CD4-positive, alpha-beta T cell (primary cell): ENCODE measurements at regions not wholly inside any gene's neighbourhood (a gene's known extent, or its start where the extent isn't known, plus 50 kb on each side); places are given as distances from the start of the nearest gene placed in this dataset.

Experiments used
- ATAC-seq: fragments of 200-7000 bp; cut with Tn5 transposase; one replicate; pipeline ENCODE4 v1.10.0; 2022; ENCODE audit warnings: mild to moderate bottlenecking; ENCODE audit not compliant: poor library complexity
- CTCF ChIA-PET: fragments of 350-600 bp; sonication (Branson Sonifier 250); formaldehyde crosslinking; loops from one replicate; lab custom pipeline; 2021; ENCODE audit warnings: antibody characterized with exemption, inconsistent platforms; lab: Charles Lee
- POLR2A ChIA-PET: fragments of 350-600 bp; sonication (Branson Sonifier 250); formaldehyde crosslinking; loops from one replicate; lab custom pipeline; 2021; ENCODE audit warnings: antibody characterized with exemption, inconsistent platforms; lab: Charles Lee
- DNase-seq, 14 experiments: peaks; one replicate each; pipeline ENCODE4 v3.0.0-alpha.2; 2013 to 2020; ENCODE audit warnings: mixed read lengths in 2 of 14
- H3K27ac ChIP-seq, 2 donors: one replicate each; pipeline versions ENCODE4 v1.5.1 to v1.7.0; 2013; ENCODE audit warnings: low read length in 2 of 2, low read depth in 1 of 2, mild to moderate bottlenecking in 1 of 2
- H3K27me3 ChIP-seq, 2 experiments: 1 replicate in 1 of 2; 2 replicates in 1 of 2; pipeline versions ENCODE4 v1.6.1 to v1.7.0; 2013; ENCODE audit warnings: low read length in 2 of 2, control low read depth in 1 of 2, mild to moderate bottlenecking in 1 of 2, moderate library complexity in 1 of 2; ENCODE audit not compliant: insufficient read depth in 2 of 2, control insufficient read depth in 1 of 2
- H3K36me3 ChIP-seq: one replicate; pipeline ENCODE4 v1.6.1; 2013; ENCODE audit warnings: low read length, control low read depth; ENCODE audit not compliant: insufficient read depth
- H3K4me1 ChIP-seq: one replicate; pipeline ENCODE4 v1.6.1; 2013; ENCODE audit warnings: low read length, control low read depth; ENCODE audit not compliant: insufficient read depth
- H3K4me3 ChIP-seq: one replicate; pipeline ENCODE4 v1.5.1; 2013; ENCODE audit warnings: mild to moderate bottlenecking, low read length, moderate library complexity
- H3K9me3 ChIP-seq, 2 experiments: 1 replicate in 1 of 2; 2 replicates in 1 of 2; pipeline versions ENCODE4 v1.6.1 to v1.7.0; 2013; ENCODE audit warnings: low read length in 2 of 2, mild to moderate bottlenecking in 2 of 2, control low read depth in 1 of 2, moderate library complexity in 1 of 2; ENCODE audit not compliant: control insufficient read depth in 1 of 2, insufficient read depth in 1 of 2
- H3K27ac Mint-ChIP-seq: one replicate; pipeline ENCODE4 v1.8.0; 2020; ENCODE audit warnings: mixed read lengths
- H3K27me3 Mint-ChIP-seq: one replicate; pipeline ENCODE4 v1.8.0; 2021; ENCODE audit warnings: mixed read lengths
- H3K36me3 Mint-ChIP-seq: one replicate; pipeline ENCODE4 v1.8.0; 2021; ENCODE audit warnings: low read depth, mixed read lengths
- H3K4me1 Mint-ChIP-seq: one replicate; pipeline ENCODE4 v1.8.0; 2021; ENCODE audit warnings: low read depth, mixed read lengths
- H3K4me3 Mint-ChIP-seq: one replicate; pipeline ENCODE4 v1.8.0; 2020; ENCODE audit warnings: mild to moderate bottlenecking, mixed read lengths
- H3K9me3 Mint-ChIP-seq: one replicate; pipeline ENCODE4 v1.8.0; 2020; ENCODE audit warnings: mixed read lengths
- intact Hi-C, 2 experiments: fragments of 100-400 bp; cut with DNase I in 1 of 2; cut with micrococcal nuclease in 1 of 2; formaldehyde crosslinking; loops; one replicate each; pipeline versions ENCODE4 v1.15.1 to v1.9.0; 2023 to 2025; cut with DNase I, micrococcal nuclease
- TF ChIP-seq, protein P1 (sequence below): fragments of 200-600 bp; IDR thresholded peaks from one replicate; pipeline ENCODE4 v1.8.0; 2022; ENCODE audit warnings: antibody characterized with exemption, mild to moderate bottlenecking

DNA sequence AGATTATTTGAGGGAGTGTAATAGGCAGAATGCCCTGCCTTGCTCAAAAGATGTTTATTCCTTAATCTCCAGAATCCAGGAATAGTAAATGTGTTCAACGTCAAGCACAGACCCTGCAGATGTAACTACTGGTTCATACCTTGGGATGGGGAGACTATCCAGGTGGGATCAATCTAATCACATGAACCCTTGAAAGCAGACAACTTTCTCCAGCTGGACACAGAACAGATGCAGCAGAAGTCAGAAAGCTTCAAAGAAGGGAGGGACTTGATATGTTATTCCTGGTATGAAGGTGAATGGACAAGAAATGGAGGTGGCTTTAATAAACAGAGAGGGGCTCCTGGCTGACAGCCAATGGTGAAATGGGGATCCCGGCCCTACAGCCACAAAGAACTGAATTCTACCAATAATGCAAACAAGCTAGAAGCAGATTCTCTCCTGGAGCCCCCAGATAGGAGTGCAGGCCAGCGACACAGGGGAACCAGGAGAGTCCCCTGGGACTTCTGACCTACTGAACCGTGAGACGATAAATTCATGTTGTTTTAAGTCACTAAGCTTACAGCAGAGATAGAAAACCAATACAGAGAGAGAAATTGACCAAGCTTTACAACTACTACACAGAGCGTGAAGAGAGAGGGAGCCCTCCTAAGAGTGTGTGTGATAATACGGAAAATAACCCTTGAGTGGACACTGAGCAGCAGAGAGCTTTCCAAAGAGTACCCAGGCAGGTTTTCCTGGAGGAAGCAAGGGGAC is 133.5 kb upstream of the TMEM132C start:
- intact Hi-C loops, result no loop called here
- CTCF ChIA-PET, result no interaction called here
- no peaks in the 10 kb centered on the region for H3K27me3 ChIP-seq
- H3K27me3 Mint-ChIP-seq, result no peaks in the 10 kb centered on the region
- peaks cover 0 to 7% of the 10 kb centered on the region in 2 experiments for H3K9me3 ChIP-seq
- no peaks in the 10 kb centered on the region for H3K4me1 ChIP-seq
- peaks cover 5% of the 10 kb centered on the region for H3K9me3 Mint-ChIP-seq
- no peak overlapping the region for H3K4me3 Mint-ChIP-seq
- POLR2A ChIA-PET, result no interaction called here
- H3K36me3 ChIP-seq, result no peaks in the 10 kb centered on the region
- no peak for DNase-seq
- no peaks in the 10 kb centered on the region for H3K4me1 Mint-ChIP-seq
- no peak overlapping the region for H3K4me3 ChIP-seq
- ATAC-seq, result no peak
- no peak overlapping the region for H3K27ac ChIP-seq
- H3K27ac Mint-ChIP-seq, result no peak overlapping the region
- TF ChIP-seq, protein P1, sequence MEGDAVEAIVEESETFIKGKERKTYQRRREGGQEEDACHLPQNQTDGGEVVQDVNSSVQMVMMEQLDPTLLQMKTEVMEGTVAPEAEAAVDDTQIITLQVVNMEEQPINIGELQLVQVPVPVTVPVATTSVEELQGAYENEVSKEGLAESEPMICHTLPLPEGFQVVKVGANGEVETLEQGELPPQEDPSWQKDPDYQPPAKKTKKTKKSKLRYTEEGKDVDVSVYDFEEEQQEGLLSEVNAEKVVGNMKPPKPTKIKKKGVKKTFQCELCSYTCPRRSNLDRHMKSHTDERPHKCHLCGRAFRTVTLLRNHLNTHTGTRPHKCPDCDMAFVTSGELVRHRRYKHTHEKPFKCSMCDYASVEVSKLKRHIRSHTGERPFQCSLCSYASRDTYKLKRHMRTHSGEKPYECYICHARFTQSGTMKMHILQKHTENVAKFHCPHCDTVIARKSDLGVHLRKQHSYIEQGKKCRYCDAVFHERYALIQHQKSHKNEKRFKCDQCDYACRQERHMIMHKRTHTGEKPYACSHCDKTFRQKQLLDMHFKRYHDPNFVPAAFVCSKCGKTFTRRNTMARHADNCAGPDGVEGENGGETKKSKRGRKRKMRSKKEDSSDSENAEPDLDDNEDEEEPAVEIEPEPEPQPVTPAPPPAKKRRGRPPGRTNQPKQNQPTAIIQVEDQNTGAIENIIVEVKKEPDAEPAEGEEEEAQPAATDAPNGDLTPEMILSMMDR, result no peak
- no peaks in the 10 kb centered on the region for H3K36me3 Mint-ChIP-seq

DNA sequence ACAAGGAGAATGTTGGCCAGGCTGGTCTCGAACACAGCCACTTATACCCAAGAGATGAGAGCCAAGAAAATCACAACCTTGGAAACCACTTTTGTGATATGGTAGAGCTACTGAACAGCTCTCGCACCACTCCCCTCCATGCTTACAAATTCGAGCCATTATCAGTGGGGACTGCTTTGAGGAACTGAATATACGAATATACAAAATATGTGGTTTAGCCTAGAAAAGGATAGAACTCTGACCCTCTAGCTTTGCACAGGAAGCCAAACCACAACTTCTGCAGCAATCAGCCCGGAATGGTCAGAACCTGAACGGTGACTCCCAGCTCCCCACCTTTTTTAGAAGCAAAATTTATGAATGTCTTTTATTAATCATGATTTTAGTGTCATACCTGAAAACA is 129.8 kb upstream of the TMEM132C start:
- no peaks in the 10 kb centered on the region for H3K36me3 Mint-ChIP-seq
- ATAC-seq (no peak), DNase-seq (no peak)
- no peak overlapping the region for H3K4me3 Mint-ChIP-seq
- no peak overlapping the region for H3K4me3 ChIP-seq
- H3K4me1 Mint-ChIP-seq, result no peaks in the 10 kb centered on the region
- no peak overlapping the region for H3K27ac ChIP-seq
- no peaks in the 10 kb centered on the region for H3K4me1 ChIP-seq
- no peaks in the 10 kb centered on the region for H3K9me3 ChIP-seq
- no peaks in the 10 kb centered on the region for H3K27me3 ChIP-seq
- TF ChIP-seq, protein P1, result no peak
- no peaks in the 10 kb centered on the region for H3K27me3 Mint-ChIP-seq
- ChIA-PET CTCF (no interaction called here), POLR2A (no interaction called here)
- intact Hi-C loops, result no loop called here
- peaks cover 5% of the 10 kb centered on the region for H3K9me3 Mint-ChIP-seq
- H3K27ac Mint-ChIP-seq, result no peak overlapping the region
- H3K36me3 ChIP-seq, result no peaks in the 10 kb centered on the region

DNA sequence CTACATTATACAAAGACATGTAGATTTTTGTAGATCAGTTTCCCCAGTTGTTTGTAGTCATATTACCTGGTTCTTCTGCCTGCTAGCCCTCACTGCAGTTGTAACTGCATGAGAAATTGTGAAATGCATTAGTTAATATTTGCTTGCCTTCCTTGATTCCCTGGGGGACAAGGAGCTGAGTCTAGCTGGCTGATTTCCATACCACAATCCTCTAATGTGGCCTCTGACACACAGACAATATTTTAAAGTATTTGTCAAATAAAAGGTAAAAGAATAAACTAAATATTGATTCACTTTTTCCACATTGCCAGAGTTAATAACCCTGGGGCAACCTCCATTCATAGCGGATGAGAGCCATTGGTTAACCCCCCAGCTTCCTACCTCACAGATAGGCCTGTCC is 128.8 kb upstream of the TMEM132C start:
- Mint-ChIP-seq H3K27me3 (no peaks in the 10 kb centered on the region), H3K4me1 (no peaks in the 10 kb centered on the region), H3K27ac (no peak overlapping the region), H3K36me3 (no peaks in the 10 kb centered on the region), H3K4me3 (no peak overlapping the region), H3K9me3 (peaks cover 5% of the 10 kb centered on the region)
- POLR2A ChIA-PET, result no interaction called here
- DNase-seq (no peak), ATAC-seq (no peak)
- Histone ChIP-seq H3K36me3 (no peaks in the 10 kb centered on the region), H3K9me3 (no peaks in the 10 kb centered on the region), H3K4me3 (no peak overlapping the region), H3K4me1 (no peaks in the 10 kb centered on the region), H3K27ac (no peak overlapping the region), H3K27me3 (no peaks in the 10 kb centered on the region)
- TF ChIP-seq, protein P1, result no peak
- intact Hi-C loops, result no loop called here
- CTCF ChIA-PET, result no interaction called here
